AG04449 (cell line): ENCODE measurements at regions not wholly inside any gene's neighbourhood (a gene's known extent, or its start where the extent isn't known, plus 50 kb on each side); places are given as distances from the start of the nearest gene placed in this dataset.

ENCODE experiments used
- CTCF ChIA-PET: fragments of 350-600 bp; formaldehyde crosslinking; extraction: SDS; loops from one replicate; lab custom pipeline; 2021; ENCODE audit warnings: antibody characterized with exemption; lab: Yijun Ruan, JAX
- POLR2A ChIA-PET: fragments of 400-600, 350-600 bp; formaldehyde crosslinking; extraction: SDS; loops from one replicate; lab custom pipeline; 2020; ENCODE audit warnings: antibody characterized with exemption, inconsistent platforms; lab: Yijun Ruan, JAX
- DNase-seq: peaks from one replicate; pipeline ENCODE4 v3.0.0-alpha.2; 2010; ENCODE audit warnings: low read depth, low spot score
- H3K4me3 ChIP-seq: 2 replicates; pipeline ENCODE4 v1.5.1; 2011; ENCODE audit warnings: low read depth, mild to moderate bottlenecking, control low read depth, low read length
- CTCF ChIP-seq: IDR thresholded peaks from one replicate; pipeline ENCODE4 v1.5.1; 2011; ENCODE audit warnings: mild to moderate bottlenecking, moderate library complexity, low read length, control low read depth, inconsistent platforms; ENCODE audit not compliant: insufficient read depth; ENCODE audit errors: missing control alignments

GRCh38 chr18:1102848-1103247 is 198.2 kb downstream of the ADCYAP1 start:
- ChIA-PET POLR2A (no interaction called here), CTCF (no interaction called here)
- no peak for DNase-seq
- TF ChIP-seq CTCF, result no peak
- H3K4me3 ChIP-seq, result no peak overlapping the region

GRCh38 chr18:1103537-1103936 is 198.9 kb downstream of the ADCYAP1 start:
- ChIA-PET CTCF (no interaction called here), POLR2A (no interaction called here)
- DNase-seq, result no peak
- no peak overlapping the region for H3K4me3 ChIP-seq
- no peak for TF ChIP-seq CTCF

- TF ChIP-seq CTCF, result no peak
- DNase-seq, result no peak
- POLR2A ChIA-PET, result no interaction called here
- no peak overlapping the region for H3K4me3 ChIP-seq
- CTCF ChIA-PET, result no interaction called here
These were observed 199.7 kb downstream of the ADCYAP1 start for GRCh38 chr18:1104181-1104881.

GRCh38 chr18:1124495-1124894 is 219.8 kb downstream of the ADCYAP1 start:
- no peak overlapping the region for H3K4me3 ChIP-seq
- CTCF ChIA-PET, result no interaction called here
- no peak for DNase-seq
- POLR2A ChIA-PET, result no interaction called here
- TF ChIP-seq CTCF, result no peak

GRCh38 chr18:1133541-1133940 is 228.9 kb downstream of the ADCYAP1 start:
- POLR2A ChIA-PET, result no interaction called here
- CTCF ChIA-PET, result no interaction called here
- no peak for TF ChIP-seq CTCF
- no peak for DNase-seq
- no peak overlapping the region for H3K4me3 ChIP-seq

- CTCF ChIA-PET, result no interaction called here
These were observed 243.1 kb downstream of the ADCYAP1 start for GRCh38 chr18:1147730-1148129.

More at GRCh38 chr18:1147730-1148129, 243.1 kb downstream of the ADCYAP1 start:
- POLR2A ChIA-PET, result no interaction called here
- no peak for DNase-seq
- H3K4me3 ChIP-seq, result no peak overlapping the region
- TF ChIP-seq CTCF, result no peak
